HepG2 (cell line): ENCODE measurements at regions not wholly inside any gene's neighbourhood (a gene's known extent, or its start where the extent isn't known, plus 50 kb on each side); places are given as distances from the start of the nearest gene placed in this dataset.

Experiments
- CTCF ChIP-seq: sonication (generic); formaldehyde crosslinking; IDR thresholded peaks from 2 replicates; pipeline ENCODE4 v1.5.0; 2020; ENCODE audit warnings: mild to moderate bottlenecking, missing genetic modification reagents, moderate library complexity
- KLF15 ChIP-seq: sonication (generic); formaldehyde crosslinking; IDR thresholded peaks from 2 replicates; pipeline ENCODE4 v1.8.1; 2023; ENCODE audit warnings: borderline replicate concordance, mild to moderate bottlenecking, inconsistent platforms, missing genetic modification reagents, mixed read lengths
- NR1H2 ChIP-seq: sonication (generic); formaldehyde crosslinking; IDR thresholded peaks from 2 replicates; pipeline ENCODE4 v1.8.1; 2022; ENCODE audit warnings: low read depth, missing genetic modification reagents, borderline replicate concordance
- PAWR ChIP-seq: sonication (generic); formaldehyde crosslinking; IDR thresholded peaks from 2 replicates; pipeline ENCODE4 v1.4.0; 2020; ENCODE audit warnings: missing genetic modification reagents, mild to moderate bottlenecking, borderline replicate concordance
- POLR2A ChIP-seq, 2 experiments: IDR thresholded peaks; 2 replicates each; pipeline ENCODE4 v1.6.1; 2011; ENCODE audit warnings: low read depth in 2 of 2, low read length in 2 of 2, mild to moderate bottlenecking in 1 of 2, moderate library complexity in 1 of 2; ENCODE audit not compliant: insufficient read depth in 1 of 2
- RAD21 ChIP-seq: fragments of 450-650 bp; formaldehyde crosslinking; IDR thresholded peaks from 2 replicates; pipeline ENCODE4 v1.5.0; 2020; ENCODE audit warnings: mild to moderate bottlenecking
- RFX1 ChIP-seq: fragments of 450-650 bp; IDR thresholded peaks from 2 replicates; pipeline ENCODE4 v1.6.1; 2017
- RNF219 ChIP-seq: sonication (generic); formaldehyde crosslinking; IDR thresholded peaks from 2 replicates; pipeline ENCODE4 v1.5.0; 2020; ENCODE audit warnings: mild to moderate bottlenecking, missing genetic modification reagents
- ZMAT5 ChIP-seq: sonication (generic); formaldehyde crosslinking; IDR thresholded peaks from 2 replicates; pipeline ENCODE4 v1.5.0; 2020; ENCODE audit warnings: mild to moderate bottlenecking, low read depth, missing genetic modification reagents, borderline replicate concordance
- ZNF431 ChIP-seq: sonication (generic); formaldehyde crosslinking; IDR thresholded peaks from 2 replicates; pipeline ENCODE4 v1.9.0; 2022; ENCODE audit warnings: missing genetic modification reagents, low read depth, mild to moderate bottlenecking, borderline replicate concordance
- ZNF580 ChIP-seq: IDR thresholded peaks from 2 replicates; pipeline ENCODE4 v1.6.1; 2016; ENCODE audit warnings: low read depth, borderline replicate concordance

GRCh38 chr5:89566340-89566739, 683.4 kb upstream of the MEF2C start:
- no peak for TF ChIP-seq CTCF
- no peak for TF ChIP-seq RAD21 (CRISPR knock-in tag)
- TF ChIP-seq RNF219 (CRISPR knock-in tag): no peak
- no peak for TF ChIP-seq POLR2A (IDR thresholded peaks at IDR 0.05; ENCODE audit: insufficient read depth in 1 of 2, low read depth in 2 of 2, low read length in 2 of 2)
- no peak for TF ChIP-seq ZNF580
- TF ChIP-seq ZNF431 (CRISPR knock-in tag): no peak
- TF ChIP-seq RFX1: no peak
- TF ChIP-seq ZMAT5 (CRISPR knock-in tag): no peak
- TF ChIP-seq NR1H2 (CRISPR knock-in tag): no peak
- TF ChIP-seq PAWR (CRISPR knock-in tag): no peak
- TF ChIP-seq KLF15: no peak
